ENCODE measurements at regions not wholly inside any gene's neighbourhood (a gene's known extent, or its start where the extent isn't known, plus 50 kb on each side); places are given as distances from the start of the nearest gene placed in this dataset.
"Not testable (repeated sequence)": the region's sequence is repeated elsewhere in the genome, so short reads cannot be mapped to it uniquely, and the experiment has no call there.

DNA sequence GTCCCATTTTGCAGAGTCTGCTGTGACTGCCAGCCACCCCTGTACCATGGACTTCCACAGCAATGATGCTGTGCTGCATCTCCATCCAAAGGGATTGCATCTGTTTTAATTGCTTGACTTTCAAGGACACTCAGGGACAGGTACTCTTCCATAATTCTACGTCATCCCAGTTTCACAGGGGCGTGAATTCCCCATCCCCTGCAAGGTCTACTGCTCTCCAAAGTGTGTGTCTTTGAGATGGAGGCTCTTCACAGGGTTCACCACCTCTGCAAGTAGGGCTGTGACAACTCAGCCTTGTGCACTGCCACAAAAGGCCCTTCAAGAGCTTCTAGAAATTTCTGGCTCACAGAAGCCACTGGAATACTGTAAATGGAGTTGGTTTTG, 304.3 kb upstream of the PLGLB1 start:
- not testable (repeated sequence) for H3K4me2 ChIP-seq; H4K20me1 ChIP-seq (ENCODE audit: insufficient read depth); H3K9ac ChIP-seq; H3K4me1 ChIP-seq (ENCODE audit: low read depth, poor library complexity, severe bottlenecking); H3K36me3 ChIP-seq (ENCODE audit: insufficient read depth); H3K4me3 ChIP-seq (IDR thresholded peaks at IDR 0.05; ENCODE audit: insufficient read depth, low read depth, low read length); H2AFZ ChIP-seq (ENCODE audit: low read depth); H3K27me3 ChIP-seq (ENCODE audit: insufficient read depth, low read depth); H3K27ac ChIP-seq; H3K79me2 ChIP-seq (ENCODE audit: insufficient read depth, low read depth)

DNA sequence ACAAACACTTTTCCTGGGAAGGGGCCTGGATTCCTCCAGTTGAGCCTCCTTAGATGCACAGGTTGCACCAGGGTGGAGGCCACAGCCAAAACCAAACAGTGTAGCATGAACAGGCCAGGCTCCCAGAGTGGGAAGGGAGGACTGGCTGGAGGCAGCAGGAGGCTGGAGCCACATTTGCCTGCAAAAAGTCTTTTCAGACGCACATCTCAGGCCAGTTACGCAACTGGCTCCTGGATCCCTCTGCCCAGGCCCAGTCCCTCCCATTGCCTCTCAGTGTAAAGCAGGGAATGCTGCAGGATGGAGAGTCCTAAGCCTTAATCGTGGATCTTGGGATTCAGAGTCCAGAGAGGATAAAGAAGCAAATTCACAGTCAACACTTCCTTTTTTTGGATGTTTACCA, 305.1 kb upstream of the PLGLB1 start:
- not testable (repeated sequence) for H3K4me2 ChIP-seq; H3K9ac ChIP-seq; H4K20me1 ChIP-seq (ENCODE audit: insufficient read depth); H3K27me3 ChIP-seq (ENCODE audit: insufficient read depth, low read depth); H3K36me3 ChIP-seq (ENCODE audit: insufficient read depth); H3K4me1 ChIP-seq (ENCODE audit: low read depth, poor library complexity, severe bottlenecking); H3K27ac ChIP-seq; H3K4me3 ChIP-seq (IDR thresholded peaks at IDR 0.05; ENCODE audit: insufficient read depth, low read depth, low read length); H3K79me2 ChIP-seq (ENCODE audit: insufficient read depth, low read depth); H2AFZ ChIP-seq (ENCODE audit: low read depth)

DNA sequence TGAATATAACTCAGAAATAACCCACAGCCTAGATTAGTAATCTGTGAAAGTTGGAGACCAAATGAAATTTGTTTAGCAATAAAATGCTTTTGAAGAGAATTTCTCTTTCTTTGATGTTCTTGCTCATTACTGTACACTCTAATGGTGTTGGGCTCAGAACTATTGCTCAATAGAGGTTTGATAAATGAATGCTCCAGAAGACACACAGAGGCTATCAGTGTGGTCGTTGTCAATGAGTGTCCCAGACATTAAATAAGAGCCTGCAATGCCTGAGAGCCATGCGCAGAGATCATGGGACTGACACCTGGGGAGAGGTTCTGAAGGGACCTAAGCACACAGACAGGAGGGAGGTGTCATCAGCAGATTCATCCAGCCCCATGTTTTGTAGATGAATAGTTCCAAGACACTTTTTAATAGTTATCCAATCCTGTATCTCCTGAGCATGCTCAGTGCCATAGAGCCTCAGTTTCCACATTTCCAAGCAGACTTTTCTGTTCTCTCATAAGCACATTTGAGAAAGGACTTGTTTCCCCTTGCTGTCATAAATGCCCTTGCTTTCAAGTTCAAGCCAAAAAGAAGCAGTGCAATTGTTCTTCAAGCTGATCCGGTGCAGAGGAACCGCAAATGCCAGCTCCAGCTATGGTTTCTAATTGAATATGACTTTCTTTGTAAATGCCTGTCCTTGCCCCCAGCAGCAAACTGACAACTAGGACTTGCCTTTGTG, 306.2 kb upstream of the PLGLB1 start:
- H3K36me3 ChIP-seq (ENCODE audit: insufficient read depth); H2AFZ ChIP-seq (ENCODE audit: low read depth); H3K27me3 ChIP-seq (ENCODE audit: insufficient read depth, low read depth); H3K4me2 ChIP-seq; H4K20me1 ChIP-seq (ENCODE audit: insufficient read depth); H3K4me3 ChIP-seq (IDR thresholded peaks at IDR 0.05; ENCODE audit: insufficient read depth, low read depth, low read length); H3K79me2 ChIP-seq (ENCODE audit: insufficient read depth, low read depth); H3K4me1 ChIP-seq (ENCODE audit: low read depth, poor library complexity, severe bottlenecking); H3K9ac ChIP-seq; H3K27ac ChIP-seq: not testable (repeated sequence)

DNA sequence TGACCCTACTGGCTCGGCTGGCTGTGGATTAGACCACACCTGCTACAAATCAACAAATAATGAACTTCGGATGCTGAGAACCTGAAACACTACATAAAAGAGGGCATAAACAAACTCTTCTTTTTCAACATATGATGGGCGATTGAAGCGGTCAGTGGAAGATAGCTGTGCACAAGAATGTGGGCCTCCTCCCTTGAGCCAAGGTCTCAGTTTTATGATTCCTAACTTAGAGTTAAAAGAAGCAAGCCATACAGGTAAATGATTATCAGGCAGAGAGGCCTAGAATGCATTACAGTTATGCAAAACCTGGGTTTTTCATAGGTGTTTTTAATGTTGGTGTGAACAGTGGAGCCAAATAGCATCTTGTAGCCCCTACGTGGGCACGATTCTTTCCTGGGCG, 307.9 kb upstream of the PLGLB1 start:
- not testable (repeated sequence) for H3K36me3 ChIP-seq (ENCODE audit: insufficient read depth); H3K27me3 ChIP-seq (ENCODE audit: insufficient read depth, low read depth); H3K4me1 ChIP-seq (ENCODE audit: low read depth, poor library complexity, severe bottlenecking); H3K4me2 ChIP-seq; H3K4me3 ChIP-seq (IDR thresholded peaks at IDR 0.05; ENCODE audit: insufficient read depth, low read depth, low read length); H3K27ac ChIP-seq; H2AFZ ChIP-seq (ENCODE audit: low read depth); H3K79me2 ChIP-seq (ENCODE audit: insufficient read depth, low read depth); H3K9ac ChIP-seq; H4K20me1 ChIP-seq (ENCODE audit: insufficient read depth)

DNA sequence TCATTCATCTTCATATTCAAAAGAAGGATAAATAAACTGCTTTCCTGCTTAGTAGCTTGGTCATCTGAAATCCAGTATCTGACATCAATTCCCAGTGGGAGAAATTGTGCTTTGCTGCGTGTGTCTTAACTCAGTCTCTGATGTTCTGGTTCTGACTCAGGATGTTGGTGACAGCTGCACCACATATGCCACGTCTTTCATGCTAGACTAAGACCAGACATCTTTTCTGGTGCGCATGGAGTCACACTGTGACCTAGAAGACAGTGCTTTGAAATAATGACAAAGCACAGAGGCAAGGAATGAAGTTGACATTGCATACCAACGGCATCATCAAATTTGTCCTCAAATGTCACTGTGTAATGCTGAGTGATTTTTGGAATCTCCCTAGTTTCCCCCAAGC, 308.8 kb upstream of the PLGLB1 start:
- not testable (repeated sequence) for H3K4me3 ChIP-seq (IDR thresholded peaks at IDR 0.05; ENCODE audit: insufficient read depth, low read depth, low read length); H2AFZ ChIP-seq (ENCODE audit: low read depth); H3K4me1 ChIP-seq (ENCODE audit: low read depth, poor library complexity, severe bottlenecking); H3K27me3 ChIP-seq (ENCODE audit: insufficient read depth, low read depth); H4K20me1 ChIP-seq (ENCODE audit: insufficient read depth); H3K27ac ChIP-seq; H3K9ac ChIP-seq; H3K4me2 ChIP-seq; H3K36me3 ChIP-seq (ENCODE audit: insufficient read depth); H3K79me2 ChIP-seq (ENCODE audit: insufficient read depth, low read depth)

DNA sequence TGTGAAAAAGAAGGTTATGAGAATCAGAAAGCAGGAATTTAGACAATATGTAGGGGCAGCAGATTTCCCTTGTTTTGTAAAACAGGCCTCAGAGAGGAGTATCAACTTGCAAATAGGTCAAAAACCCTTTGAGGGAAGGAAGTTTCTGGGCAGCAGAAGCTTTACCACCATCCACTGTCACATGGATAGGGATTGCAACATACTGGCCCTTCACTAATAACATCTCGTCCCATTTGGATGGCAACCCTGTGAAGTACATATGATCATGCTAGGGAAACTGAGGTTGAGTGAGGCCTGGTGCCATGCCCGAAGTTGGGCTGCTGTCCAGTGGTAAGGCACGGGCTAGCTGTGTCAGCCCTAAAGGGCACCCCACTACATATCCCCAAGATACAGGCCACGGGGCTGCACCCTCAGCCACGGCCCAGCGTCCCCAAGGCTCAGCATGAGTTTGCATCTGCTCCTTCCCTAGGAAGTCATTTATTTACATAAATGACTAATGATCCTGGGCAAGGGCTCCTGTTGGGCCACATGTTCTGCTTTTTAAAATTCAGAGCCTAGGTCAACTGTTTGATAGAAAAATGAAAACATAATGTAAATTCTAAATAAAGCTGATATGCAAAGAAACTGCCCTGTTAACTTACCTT, 310.4 kb upstream of the PLGLB1 start:
- H3K4me3 ChIP-seq (IDR thresholded peaks at IDR 0.05; ENCODE audit: insufficient read depth, low read depth, low read length); H3K79me2 ChIP-seq (ENCODE audit: insufficient read depth, low read depth); H3K4me2 ChIP-seq; H3K9ac ChIP-seq; H3K36me3 ChIP-seq (ENCODE audit: insufficient read depth); H3K27me3 ChIP-seq (ENCODE audit: insufficient read depth, low read depth); H3K27ac ChIP-seq; H2AFZ ChIP-seq (ENCODE audit: low read depth); H4K20me1 ChIP-seq (ENCODE audit: insufficient read depth); H3K4me1 ChIP-seq (ENCODE audit: low read depth, poor library complexity, severe bottlenecking): not testable (repeated sequence)

DNA sequence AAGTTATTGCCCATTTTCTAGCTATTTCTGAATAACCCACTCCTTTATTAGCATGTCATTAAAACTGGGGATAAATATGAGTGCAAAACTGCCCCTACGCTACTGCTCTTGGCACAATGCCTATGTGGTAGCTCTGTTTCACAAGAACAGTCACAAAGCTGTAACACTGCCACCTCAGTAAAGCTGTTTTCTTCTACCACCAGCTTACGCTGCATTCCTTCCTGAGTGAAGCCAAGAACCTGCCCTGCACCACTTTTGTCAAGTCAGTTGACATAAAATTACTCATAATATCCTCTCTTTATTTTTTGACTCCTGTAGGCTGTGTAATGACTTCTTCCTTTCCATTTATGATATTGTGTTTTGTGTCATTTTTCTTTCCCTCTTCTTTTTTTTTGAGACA, 313.2 kb upstream of the PLGLB1 start:
- H3K9ac ChIP-seq; H3K4me1 ChIP-seq (ENCODE audit: low read depth, poor library complexity, severe bottlenecking); H3K79me2 ChIP-seq (ENCODE audit: insufficient read depth, low read depth); H3K4me3 ChIP-seq (IDR thresholded peaks at IDR 0.05; ENCODE audit: insufficient read depth, low read depth, low read length); H2AFZ ChIP-seq (ENCODE audit: low read depth); H3K27ac ChIP-seq; H3K4me2 ChIP-seq; H3K27me3 ChIP-seq (ENCODE audit: insufficient read depth, low read depth); H3K36me3 ChIP-seq (ENCODE audit: insufficient read depth); H4K20me1 ChIP-seq (ENCODE audit: insufficient read depth): not testable (repeated sequence)

DNA sequence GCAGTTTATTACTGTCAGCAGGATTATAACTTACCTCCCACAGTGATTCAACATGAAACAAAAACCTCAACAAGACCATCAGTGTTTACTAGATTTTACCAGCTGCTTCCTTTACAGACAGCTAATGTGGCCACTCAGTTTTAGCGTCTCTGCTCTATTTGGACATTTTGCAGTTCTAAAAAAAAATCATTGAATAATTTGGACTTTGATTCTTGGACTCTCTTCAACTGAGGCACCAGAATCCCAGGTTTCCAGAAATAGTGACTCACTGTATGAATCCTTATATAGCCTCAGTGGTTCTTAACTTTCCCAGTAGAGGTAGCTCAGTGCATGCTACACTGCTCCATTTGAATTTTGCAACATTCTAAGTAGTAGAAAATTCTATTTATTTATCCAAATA, 317.4 kb upstream of the PLGLB1 start:
- H3K79me2 ChIP-seq (ENCODE audit: insufficient read depth, low read depth); H3K36me3 ChIP-seq (ENCODE audit: insufficient read depth); H3K4me1 ChIP-seq (ENCODE audit: low read depth, poor library complexity, severe bottlenecking); H3K9ac ChIP-seq; H4K20me1 ChIP-seq (ENCODE audit: insufficient read depth); H3K27ac ChIP-seq; H3K27me3 ChIP-seq (ENCODE audit: insufficient read depth, low read depth); H2AFZ ChIP-seq (ENCODE audit: low read depth); H3K4me3 ChIP-seq (IDR thresholded peaks at IDR 0.05; ENCODE audit: insufficient read depth, low read depth, low read length): not testable (repeated sequence)
- H3K4me2 ChIP-seq, result peak overlapping the region; percentile 44; the same call in 1 of the 2 replicates
